A673 (cell line): ENCODE measurements at regions not wholly inside any gene's neighbourhood (a gene's known extent, or its start where the extent isn't known, plus 50 kb on each side); places are given as distances from the start of the nearest gene placed in this dataset.

Experiments used
- EZH2 ChIP-seq: fragments of 200-600 bp; sonication (generic); IDR thresholded peaks from 2 replicates; pipeline ENCODE4 v1.6.1; 2017; ENCODE audit warnings: borderline replicate concordance, low read depth, mild to moderate bottlenecking, mixed read lengths, antibody characterized with exemption, low read length; ENCODE audit not compliant: poor library complexity, severe bottlenecking
- TF ChIP-seq, protein P1 (sequence below): fragments of 300-800, 200-600 bp; sonication (generic); conservative IDR thresholded peaks from 2 replicates; pipeline ENCODE4 v1.5.1; 2017; ENCODE audit warnings: low read depth, mild to moderate bottlenecking, antibody characterized with exemption, low read length, moderate library complexity, mixed read lengths

DNA sequence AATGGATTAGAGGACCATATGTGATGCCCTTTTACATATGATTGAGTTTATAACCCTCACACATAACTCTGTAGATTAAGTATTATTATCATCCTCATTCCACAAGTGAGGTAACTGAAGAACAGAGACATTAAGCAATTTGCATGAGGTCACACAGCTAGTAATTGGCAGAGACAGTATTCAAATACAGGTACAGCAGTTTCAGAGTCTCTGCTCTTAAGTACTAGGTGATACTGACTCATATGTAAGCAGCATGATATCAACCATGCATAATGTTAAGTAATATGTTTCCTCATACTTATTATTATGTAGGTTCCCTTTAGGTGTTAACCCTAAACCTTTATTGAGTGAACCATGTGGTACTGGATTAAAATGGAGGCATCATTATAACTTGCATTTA lies 1562.4 kb upstream of the RAG2 start:
- TF ChIP-seq, protein P1, sequence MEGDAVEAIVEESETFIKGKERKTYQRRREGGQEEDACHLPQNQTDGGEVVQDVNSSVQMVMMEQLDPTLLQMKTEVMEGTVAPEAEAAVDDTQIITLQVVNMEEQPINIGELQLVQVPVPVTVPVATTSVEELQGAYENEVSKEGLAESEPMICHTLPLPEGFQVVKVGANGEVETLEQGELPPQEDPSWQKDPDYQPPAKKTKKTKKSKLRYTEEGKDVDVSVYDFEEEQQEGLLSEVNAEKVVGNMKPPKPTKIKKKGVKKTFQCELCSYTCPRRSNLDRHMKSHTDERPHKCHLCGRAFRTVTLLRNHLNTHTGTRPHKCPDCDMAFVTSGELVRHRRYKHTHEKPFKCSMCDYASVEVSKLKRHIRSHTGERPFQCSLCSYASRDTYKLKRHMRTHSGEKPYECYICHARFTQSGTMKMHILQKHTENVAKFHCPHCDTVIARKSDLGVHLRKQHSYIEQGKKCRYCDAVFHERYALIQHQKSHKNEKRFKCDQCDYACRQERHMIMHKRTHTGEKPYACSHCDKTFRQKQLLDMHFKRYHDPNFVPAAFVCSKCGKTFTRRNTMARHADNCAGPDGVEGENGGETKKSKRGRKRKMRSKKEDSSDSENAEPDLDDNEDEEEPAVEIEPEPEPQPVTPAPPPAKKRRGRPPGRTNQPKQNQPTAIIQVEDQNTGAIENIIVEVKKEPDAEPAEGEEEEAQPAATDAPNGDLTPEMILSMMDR, result no peak
- no peak for TF ChIP-seq EZH2
